Endothelial cell of umbilical vein (primary cell): ENCODE measurements at regions not wholly inside any gene's neighbourhood (a gene's known extent, or its start where the extent isn't known, plus 50 kb on each side); places are given as distances from the start of the nearest gene placed in this dataset.

ENCODE experiments used
- BruUV-seq: library from RNA; stranded (reverse); fragments of 400-500 nt; replicated peaks from 2 replicates; lab custom pipeline; 2021; lab: Mats Ljungman, UMichigan
- CTCF ChIA-PET: fragments of 300-600, 350-600 bp; sonication (Branson Sonifier 250); formaldehyde crosslinking; loops from one replicate; lab custom pipeline; 2021; ENCODE audit warnings: antibody characterized with exemption, inconsistent platforms; lab: Charles Lee
- POLR2A ChIA-PET: fragments of 300-600, 350-600 bp; sonication (Branson Sonifier 250); formaldehyde crosslinking; loops from one replicate; lab custom pipeline; 2021; ENCODE audit warnings: antibody characterized with exemption, inconsistent platforms; lab: Charles Lee
- DNase-seq: peaks from one replicate; pipeline ENCODE4 v3.0.0-alpha.2; 2011; ENCODE audit warnings: low read depth, low spot score
- FAIRE-seq: peaks from 2 replicates; lab custom pipeline; 2011; peaks lifted over from hg19 to GRCh38; lab: Jason Lieb, UNC
- H2AFZ ChIP-seq: 2 replicates; pipeline ENCODE4 v1.6.0; 2012; ENCODE audit warnings: low read depth, low read length, control low read depth, inconsistent platforms
- H3K27ac ChIP-seq: 2 replicates; pipeline ENCODE4 v1.5.1; 2011; ENCODE audit warnings: low read depth, mild to moderate bottlenecking, control low read depth, low read length, moderate library complexity; ENCODE audit not compliant: insufficient read depth
- H3K27me3 ChIP-seq, 2 experiments: 2 replicates each; pipeline versions ENCODE4 v1.6.0 to v1.6.1; 2011; ENCODE audit warnings: low read length in 2 of 2, mixed read lengths in 1 of 2; ENCODE audit not compliant: control insufficient read depth in 2 of 2, insufficient read depth in 2 of 2
- H3K36me3 ChIP-seq, 2 experiments: 2 replicates in 1 of 2; 3 replicates in 1 of 2; pipeline ENCODE4 v1.5.1; 2011; ENCODE audit warnings: low read length in 2 of 2, mild to moderate bottlenecking in 1 of 2, moderate library complexity in 1 of 2; ENCODE audit not compliant: control insufficient read depth in 2 of 2, insufficient read depth in 2 of 2; ENCODE audit errors: extremely low read depth in 1 of 2
- H3K4me1 ChIP-seq: 3 replicates; pipeline ENCODE4 v1.5.1; 2011; ENCODE audit warnings: mild to moderate bottlenecking, low read length; ENCODE audit not compliant: control insufficient read depth, insufficient read depth; ENCODE audit errors: extremely low read depth
- H3K4me2 ChIP-seq: 2 replicates; pipeline ENCODE4 v1.6.1; 2011; ENCODE audit warnings: low read length, control low read depth, mixed read lengths; ENCODE audit not compliant: insufficient read depth
- H3K4me3 ChIP-seq, 3 experiments: fragments of 200-600 bp in 1 of 3; sonication (generic), shearing (Covaris generic) in 1 of 3; replicated peaks in 1 of 3; 2 replicates each; pipeline ENCODE4 v1.5.1; 2011 to 2016; ENCODE audit warnings: control low read depth in 3 of 3, low read length in 3 of 3, mild to moderate bottlenecking in 2 of 3, inconsistent platforms in 1 of 3, low read depth in 1 of 3, moderate library complexity in 1 of 3; ENCODE audit not compliant: insufficient read depth in 1 of 3
- H3K79me2 ChIP-seq: 2 replicates; pipeline ENCODE4 v1.6.0; 2012; ENCODE audit warnings: low read length, inconsistent platforms; ENCODE audit not compliant: control insufficient read depth, insufficient read depth
- H3K9ac ChIP-seq: replicated peaks from 2 replicates; pipeline ENCODE3; 2011; ENCODE audit warnings: low read length, control low read depth; ENCODE audit not compliant: insufficient read depth; ENCODE audit errors: extremely low read depth
- H3K9me1 ChIP-seq: replicated peaks from 3 replicates; pipeline ENCODE4 v1.6.0; 2011; ENCODE audit warnings: mild to moderate bottlenecking, low read length; ENCODE audit not compliant: control insufficient read depth, insufficient read depth; ENCODE audit errors: extremely low read depth
- H3K9me3 ChIP-seq: replicated peaks from 2 replicates; pipeline ENCODE4 v1.5.1; 2012; ENCODE audit warnings: low read length, inconsistent platforms; ENCODE audit not compliant: control insufficient read depth, insufficient read depth
- H4K20me1 ChIP-seq: replicated peaks from 2 replicates; pipeline ENCODE3; 2011; ENCODE audit warnings: mild to moderate bottlenecking, low read length; ENCODE audit not compliant: control insufficient read depth, insufficient read depth; ENCODE audit errors: extremely low read depth
- EZH2 ChIP-seq: IDR thresholded peaks from 2 replicates; pipeline ENCODE4 v1.6.1; 2012; ENCODE audit warnings: borderline replicate concordance, low read depth, mild to moderate bottlenecking, moderate library complexity, low read length, inconsistent platforms; ENCODE audit not compliant: severe bottlenecking
- FOS ChIP-seq: IDR thresholded peaks from 2 replicates; pipeline ENCODE4 v1.6.1; 2011; ENCODE audit warnings: mild to moderate bottlenecking, low read length, moderate library complexity, borderline replicate concordance; ENCODE audit not compliant: insufficient read depth
- GATA2 ChIP-seq: IDR thresholded peaks from 2 replicates; pipeline ENCODE4 v1.7.0; 2011; ENCODE audit warnings: low read depth, mild to moderate bottlenecking, moderate library complexity, mixed read lengths, low read length; ENCODE audit not compliant: insufficient read length, insufficient read depth
- JUN ChIP-seq: IDR thresholded peaks from 2 replicates; pipeline ENCODE4 v1.6.1; 2011; ENCODE audit warnings: borderline replicate concordance, low read depth; ENCODE audit not compliant: insufficient read length, insufficient read depth
- MYC ChIP-seq: IDR thresholded peaks from one replicate; pipeline ENCODE4 v1.6.1; 2011; ENCODE audit warnings: mild to moderate bottlenecking, low read depth, low read length
- POLR2A ChIP-seq: IDR thresholded peaks from 2 replicates; pipeline ENCODE4 v1.6.1; 2012; ENCODE audit warnings: low read depth, mild to moderate bottlenecking, control low read depth, low read length
- POLR2AphosphoS5 ChIP-seq: IDR thresholded peaks from 2 replicates; pipeline ENCODE4 v1.6.1; 2012; ENCODE audit warnings: low read depth, mild to moderate bottlenecking, control low read depth, low read length, moderate library complexity; ENCODE audit not compliant: insufficient read depth
- dilution Hi-C: fragments of 300-500 bp; cut with MboI; formaldehyde crosslinking; loops from one replicate; pipeline ENCODE4 v1.15.0; 2019; ENCODE audit warnings: low sequenced_read_pairs; ENCODE audit not compliant: extremely low pct_ligation_motif_present
- intact Hi-C: fragments of 100-400 bp; cut with micrococcal nuclease; formaldehyde crosslinking; loops from one replicate; pipeline ENCODE4 v1.10.0; 2022
- TF ChIP-seq, protein P1 (sequence below), 2 donors: IDR thresholded peaks; 1 replicate in 1 of 2; 2 replicates in 1 of 2; pipeline ENCODE4 v1.5.1; 2011; ENCODE audit warnings: low read length in 2 of 2, mild to moderate bottlenecking in 2 of 2, moderate library complexity in 2 of 2, control low read depth in 1 of 2, inconsistent platforms in 1 of 2, low read depth in 1 of 2; ENCODE audit not compliant: insufficient read depth in 1 of 2; ENCODE audit errors: extremely low read depth in 1 of 2
- TF ChIP-seq, protein P2 (sequence below): IDR thresholded peaks from 2 replicates; pipeline ENCODE4 v1.6.1; 2011; ENCODE audit not compliant: insufficient read depth, insufficient read length

DNA sequence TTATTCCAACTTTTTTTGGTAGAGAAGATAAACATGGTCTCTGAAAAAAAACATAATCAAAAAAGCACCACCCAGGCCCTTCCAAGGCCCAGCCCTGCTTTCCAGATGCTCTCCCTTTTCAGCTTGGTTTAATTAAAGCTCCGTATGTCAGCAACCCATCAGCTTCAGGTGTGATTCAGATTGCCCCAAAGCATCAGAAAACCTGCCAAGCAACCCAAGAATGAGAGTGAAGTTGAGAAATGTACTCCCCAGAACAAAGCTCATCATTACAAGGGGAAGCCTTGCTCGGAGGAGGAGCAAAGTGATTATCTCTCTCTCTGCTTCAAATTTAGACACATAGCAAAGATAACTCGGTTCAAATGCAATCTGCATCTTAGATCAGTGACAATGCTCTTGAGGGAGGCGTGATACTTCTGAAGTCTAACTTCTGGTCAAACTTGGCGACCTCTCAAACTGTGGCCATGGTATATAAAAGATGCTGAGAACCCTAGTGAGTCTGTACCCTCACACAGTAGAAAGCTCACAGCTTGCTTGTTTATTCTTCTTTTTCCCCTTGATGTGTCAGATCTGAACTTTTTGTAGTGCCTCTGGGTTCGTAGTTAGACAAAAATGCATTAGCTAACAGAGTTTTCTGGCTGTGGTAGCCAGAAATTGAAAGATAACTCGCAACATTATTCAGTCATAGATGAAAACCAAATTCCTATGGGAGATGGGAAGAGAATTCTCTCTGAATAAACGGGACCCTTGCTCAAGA lies 63.3 kb upstream of the ZC3H11B start:
- Histone ChIP-seq H3K9ac (no peak overlapping the region), H3K36me3 (no peaks in the 10 kb centered on the region), H3K4me3 (no peak overlapping the region), H3K4me1 (no peaks in the 10 kb centered on the region), H4K20me1 (no peaks in the 10 kb centered on the region), H3K27ac (no peak overlapping the region), H3K27me3 (peaks cover 0 to 1% of the 10 kb centered on the region in 2 experiments), H3K4me2 (no peak overlapping the region), H3K9me3 (no peaks in the 10 kb centered on the region), H2AFZ (no peak overlapping the region), H3K9me1 (no peaks in the 10 kb centered on the region), H3K79me2 (no peaks in the 10 kb centered on the region)
- dilution Hi-C loops = no loop called here
- POLR2A ChIA-PET = no interaction called here
- CTCF ChIA-PET = interaction anchor here (0.7 kb wide), 1 partner anchor 15 kb away, joined by 3 read pairs; no protein-coding TSS in a partner anchor
- intact Hi-C loops = no loop called here
- no TSS peak for BruUV-seq
- DNase-seq = no peak
- TF ChIP-seq POLR2AphosphoS5 (no peak), GATA2 (no peak), JUN (no peak), POLR2A (no peak), EZH2 (no peak), FOS (no peak), MYC (no peak)
- TF ChIP-seq, protein P1, sequence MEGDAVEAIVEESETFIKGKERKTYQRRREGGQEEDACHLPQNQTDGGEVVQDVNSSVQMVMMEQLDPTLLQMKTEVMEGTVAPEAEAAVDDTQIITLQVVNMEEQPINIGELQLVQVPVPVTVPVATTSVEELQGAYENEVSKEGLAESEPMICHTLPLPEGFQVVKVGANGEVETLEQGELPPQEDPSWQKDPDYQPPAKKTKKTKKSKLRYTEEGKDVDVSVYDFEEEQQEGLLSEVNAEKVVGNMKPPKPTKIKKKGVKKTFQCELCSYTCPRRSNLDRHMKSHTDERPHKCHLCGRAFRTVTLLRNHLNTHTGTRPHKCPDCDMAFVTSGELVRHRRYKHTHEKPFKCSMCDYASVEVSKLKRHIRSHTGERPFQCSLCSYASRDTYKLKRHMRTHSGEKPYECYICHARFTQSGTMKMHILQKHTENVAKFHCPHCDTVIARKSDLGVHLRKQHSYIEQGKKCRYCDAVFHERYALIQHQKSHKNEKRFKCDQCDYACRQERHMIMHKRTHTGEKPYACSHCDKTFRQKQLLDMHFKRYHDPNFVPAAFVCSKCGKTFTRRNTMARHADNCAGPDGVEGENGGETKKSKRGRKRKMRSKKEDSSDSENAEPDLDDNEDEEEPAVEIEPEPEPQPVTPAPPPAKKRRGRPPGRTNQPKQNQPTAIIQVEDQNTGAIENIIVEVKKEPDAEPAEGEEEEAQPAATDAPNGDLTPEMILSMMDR (IDR thresholded peaks at IDR 0.05; ENCODE audit: extremely low read depth in 1 of 2, insufficient read depth in 1 of 2, low read depth in 1 of 2, low read length in 2 of 2) = no peak
- TF ChIP-seq, protein P2, sequence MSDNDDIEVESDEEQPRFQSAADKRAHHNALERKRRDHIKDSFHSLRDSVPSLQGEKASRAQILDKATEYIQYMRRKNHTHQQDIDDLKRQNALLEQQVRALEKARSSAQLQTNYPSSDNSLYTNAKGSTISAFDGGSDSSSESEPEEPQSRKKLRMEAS = no peak
- FAIRE-seq = no peak
